Transverse colon (tissue), 4 donors: ENCODE measurements at regions not wholly inside any gene's neighbourhood (a gene's known extent, or its start where the extent isn't known, plus 50 kb on each side); places are given as distances from the start of the nearest gene placed in this dataset.

Experiments used
- DNase-seq: peaks from one replicate; pipeline ENCODE4 v3.0.0-alpha.2; 2019
- H3K27ac ChIP-seq, 4 donors: fragments of 200-600 bp; sonication (generic); 2 replicates each; pipeline ENCODE4 v1.5.1; 2016 to 2018; ENCODE audit warnings: inconsistent platforms in 4 of 4
- H3K27me3 ChIP-seq: fragments of 200-600 bp; sonication (generic); 2 replicates; pipeline ENCODE4 v1.5.1; 2017; ENCODE audit warnings: inconsistent platforms
- H3K36me3 ChIP-seq, 4 donors: fragments of 200-600 bp; sonication (generic); 2 replicates each; pipeline ENCODE4 v1.5.1; 2017 to 2019; ENCODE audit warnings: inconsistent platforms in 4 of 4
- H3K4me1 ChIP-seq, 4 donors: fragments of 200-600 bp; sonication (generic); 2 replicates each; pipeline ENCODE4 v1.5.1; 2017 to 2020; ENCODE audit warnings: inconsistent platforms in 4 of 4
- H3K4me3 ChIP-seq, 4 donors: fragments of 200-600 bp; sonication (generic); 1 replicate in 1 of 4; 2 replicates in 3 of 4; pipeline versions ENCODE4 v1.5.1 to v1.6.1; 2017 to 2019; ENCODE audit warnings: inconsistent platforms in 4 of 4
- H3K9me3 ChIP-seq, 2 donors: fragments of 200-600 bp; sonication (generic); 2 replicates each; pipeline ENCODE4 v1.5.1; 2017 to 2019; ENCODE audit warnings: inconsistent platforms in 2 of 2
- EP300 ChIP-seq: sonication (generic); formaldehyde crosslinking; IDR thresholded peaks from one replicate; pipeline ENCODE4 v1.6.1; 2017; ENCODE audit warnings: antibody characterized with exemption, low read depth
- POLR2A ChIP-seq: fragments of 450-650 bp; IDR thresholded peaks from one replicate; pipeline ENCODE4 v1.6.1; 2016; ENCODE audit warnings: antibody characterized with exemption, mild to moderate bottlenecking, moderate library complexity
- POLR2AphosphoS5 ChIP-seq, 3 donors: sonication (generic); formaldehyde crosslinking; IDR thresholded peaks; one replicate each; pipeline ENCODE4 v1.6.1; 2016; ENCODE audit warnings: antibody characterized with exemption in 3 of 3
- WGBS, 2 donors: methylation state at CpG; one replicate each; pipeline ENCODE4 v1.1.5; 2018; ENCODE audit warnings: low coverage in 1 of 2; 5-methylcytosine and 5-hydroxymethylcytosine counted together
- in situ Hi-C, 4 donors: fragments of 200-750 bp; cut with MboI; loops; one replicate each; pipeline versions ENCODE4 v1.15.0 to v1.15.1; 2017; ENCODE audit warnings: low sequenced_read_pairs in 3 of 4, low pct_ligation_motif_present in 1 of 4, low pct_unique_long_range_greater_than_20kb in 1 of 4
- intact Hi-C: fragments of 100-400 bp; cut with DNase I; formaldehyde crosslinking; loops from one replicate; pipeline ENCODE4 v1.15.1; 2023; ENCODE audit warnings: low total_unique reads
- TF ChIP-seq, protein P1 (sequence below), 5 experiments: fragments of 200-600 bp in 3 of 5; fragments of 450-650 bp in 2 of 5; sonication (generic) in 3 of 5; IDR thresholded peaks; 1 replicate in 2 of 5; 2 replicates in 3 of 5; pipeline ENCODE4 v1.5.1; 2016 to 2017; ENCODE audit warnings: antibody characterized with exemption in 5 of 5, inconsistent platforms in 3 of 5, mild to moderate bottlenecking in 2 of 5, moderate library complexity in 1 of 5

- DNase-seq: no peak
- Histone ChIP-seq H3K4me3 (no peak overlapping the region), H3K27ac (no peak overlapping the region), H3K9me3 (no peaks in the 10 kb centered on the region), H3K36me3 (no peaks in the 10 kb centered on the region), H3K27me3 (no peaks in the 10 kb centered on the region), H3K4me1 (no peaks in the 10 kb centered on the region)
- in situ Hi-C loops (no loop called here), intact Hi-C loops (no loop called here)
- no peak for TF ChIP-seq POLR2AphosphoS5 (IDR thresholded peaks at IDR 0.05)
- TF ChIP-seq, protein P1, sequence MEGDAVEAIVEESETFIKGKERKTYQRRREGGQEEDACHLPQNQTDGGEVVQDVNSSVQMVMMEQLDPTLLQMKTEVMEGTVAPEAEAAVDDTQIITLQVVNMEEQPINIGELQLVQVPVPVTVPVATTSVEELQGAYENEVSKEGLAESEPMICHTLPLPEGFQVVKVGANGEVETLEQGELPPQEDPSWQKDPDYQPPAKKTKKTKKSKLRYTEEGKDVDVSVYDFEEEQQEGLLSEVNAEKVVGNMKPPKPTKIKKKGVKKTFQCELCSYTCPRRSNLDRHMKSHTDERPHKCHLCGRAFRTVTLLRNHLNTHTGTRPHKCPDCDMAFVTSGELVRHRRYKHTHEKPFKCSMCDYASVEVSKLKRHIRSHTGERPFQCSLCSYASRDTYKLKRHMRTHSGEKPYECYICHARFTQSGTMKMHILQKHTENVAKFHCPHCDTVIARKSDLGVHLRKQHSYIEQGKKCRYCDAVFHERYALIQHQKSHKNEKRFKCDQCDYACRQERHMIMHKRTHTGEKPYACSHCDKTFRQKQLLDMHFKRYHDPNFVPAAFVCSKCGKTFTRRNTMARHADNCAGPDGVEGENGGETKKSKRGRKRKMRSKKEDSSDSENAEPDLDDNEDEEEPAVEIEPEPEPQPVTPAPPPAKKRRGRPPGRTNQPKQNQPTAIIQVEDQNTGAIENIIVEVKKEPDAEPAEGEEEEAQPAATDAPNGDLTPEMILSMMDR (IDR thresholded peaks at IDR 0.05): no peak
- no peak for TF ChIP-seq EP300
- TF ChIP-seq POLR2A: no peak
- 70 to 71% methylated on average over 1 of the region's 1 CpG for WGBS, 2 donors
Measured at GRCh38 chr12:93959657-93960056, 188.7 kb upstream of the PLXNC1 start.

GRCh38 chr12:93960521-93960920 lies 187.9 kb upstream of the PLXNC1 start:
- H3K27ac ChIP-seq: no peak overlapping the region
- in situ Hi-C loops (no loop called here), intact Hi-C loops (no loop called here)
- 19 to 75% methylated on average over 2 of the region's 2 CpGs for WGBS, 2 donors
- no peak overlapping the region for H3K4me3 ChIP-seq
- no peaks in the 10 kb centered on the region for H3K4me1 ChIP-seq
- TF ChIP-seq POLR2AphosphoS5 (IDR thresholded peaks at IDR 0.05): no peak
- no peak for TF ChIP-seq EP300
- TF ChIP-seq, protein P1 (IDR thresholded peaks at IDR 0.05): no peak
- no peak for TF ChIP-seq POLR2A
- H3K9me3 ChIP-seq: no peaks in the 10 kb centered on the region
- H3K27me3 ChIP-seq: no peaks in the 10 kb centered on the region
- no peaks in the 10 kb centered on the region for H3K36me3 ChIP-seq
- DNase-seq: no peak

DNA sequence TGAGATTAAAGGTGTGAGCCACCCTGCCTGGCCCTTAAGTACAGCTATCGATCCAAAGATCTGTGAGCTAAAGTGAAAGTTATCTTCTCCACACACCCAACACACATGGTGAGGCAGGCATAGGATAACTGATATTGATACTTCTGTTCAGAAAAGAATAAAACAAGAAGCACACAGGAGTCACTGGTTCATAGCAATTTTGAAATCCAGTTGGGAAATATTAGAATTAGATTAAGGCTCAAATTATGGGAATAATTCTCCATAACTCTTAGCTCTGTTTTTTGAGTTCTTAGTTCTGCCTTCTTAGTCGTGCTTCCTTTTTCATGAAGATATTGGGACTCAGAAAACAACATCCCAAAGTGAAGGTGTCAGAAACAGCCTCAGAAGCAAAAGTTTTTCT lies 186.0 kb upstream of the PLXNC1 start:
- WGBS, 2 donors: 53 to 83% methylated on average over 1 to 2 of the region's 2 CpGs
- no peaks in the 10 kb centered on the region for H3K27me3 ChIP-seq
- intact Hi-C loops (no loop called here), in situ Hi-C loops (no loop called here)
- H3K27ac ChIP-seq: no peak overlapping the region
- H3K4me1 ChIP-seq: no peaks in the 10 kb centered on the region
- no peaks in the 10 kb centered on the region for H3K36me3 ChIP-seq
- TF ChIP-seq POLR2AphosphoS5 (IDR thresholded peaks at IDR 0.05) (no peak), EP300 (no peak), POLR2A (no peak)
- TF ChIP-seq, protein P1 (IDR thresholded peaks at IDR 0.05): no peak
- H3K4me3 ChIP-seq: no peak overlapping the region
- no peak for DNase-seq
- H3K9me3 ChIP-seq: no peaks in the 10 kb centered on the region

- DNase-seq: no peak
- in situ Hi-C loops: no loop called here
- Histone ChIP-seq H3K4me1 (no peaks in the 10 kb centered on the region), H3K27ac (no peak overlapping the region), H3K27me3 (no peaks in the 10 kb centered on the region), H3K36me3 (no peaks in the 10 kb centered on the region), H3K9me3 (no peaks in the 10 kb centered on the region), H3K4me3 (no peak overlapping the region)
- 72 to 83% methylated on average over 3 to 4 of the region's 4 CpGs for WGBS, 2 donors
- intact Hi-C loops: no loop called here
- TF ChIP-seq POLR2A: no peak
- TF ChIP-seq, protein P1 (IDR thresholded peaks at IDR 0.05): no peak
- no peak for TF ChIP-seq EP300
- TF ChIP-seq POLR2AphosphoS5 (IDR thresholded peaks at IDR 0.05): no peak
Measured at GRCh38 chr12:93964936-93965335, 183.4 kb upstream of the PLXNC1 start.
